ENCODE measurements at regions not wholly inside any gene's neighbourhood (a gene's known extent, or its start where the extent isn't known, plus 50 kb on each side); places are given as distances from the start of the nearest gene placed in this dataset.

DNA sequence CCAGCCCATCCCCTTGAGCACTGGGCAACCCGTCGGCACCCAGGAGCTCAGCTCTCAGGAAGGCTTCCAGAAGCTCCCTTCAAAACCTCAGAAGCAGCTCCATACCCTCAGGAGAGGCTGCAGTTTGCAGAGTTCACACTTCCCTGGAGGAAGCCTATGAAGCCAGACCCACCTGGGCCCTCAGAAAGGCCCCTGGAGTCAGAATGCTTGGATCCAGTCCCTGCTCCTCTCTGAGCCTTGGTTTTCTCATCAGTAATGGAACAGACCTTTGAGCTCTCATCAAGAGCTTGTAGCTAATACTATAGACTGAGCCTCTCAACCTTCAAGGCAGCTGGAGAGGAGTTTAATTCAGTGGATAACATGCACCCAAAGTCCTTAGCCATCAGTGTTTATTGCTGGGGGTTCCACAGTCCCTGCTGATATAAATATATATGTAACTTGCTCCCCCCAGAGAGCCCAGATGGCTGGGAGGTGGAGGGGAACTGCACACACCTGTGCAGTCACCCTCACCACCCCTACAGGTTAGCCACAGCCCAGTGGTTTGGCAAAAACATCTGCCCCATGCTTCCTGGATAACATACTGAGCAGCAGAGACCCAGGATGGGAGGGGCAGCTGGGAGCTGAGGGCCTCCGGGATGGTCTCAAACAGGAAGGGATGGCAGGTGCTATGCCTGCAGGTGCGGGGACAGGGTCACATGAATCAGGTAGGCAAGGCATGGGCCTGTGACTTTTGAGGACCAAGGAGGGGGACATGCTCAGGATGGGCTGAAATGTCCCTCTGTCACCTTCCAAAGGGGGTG lies 120.1 kb downstream of the SNX5 start (continued):
- TF ChIP-seq ZUFSP (CRISPR knock-in tag; IDR thresholded peaks at IDR 0.05; ENCODE audit: borderline replicate concordance): no peak
- TF ChIP-seq, protein P1, sequence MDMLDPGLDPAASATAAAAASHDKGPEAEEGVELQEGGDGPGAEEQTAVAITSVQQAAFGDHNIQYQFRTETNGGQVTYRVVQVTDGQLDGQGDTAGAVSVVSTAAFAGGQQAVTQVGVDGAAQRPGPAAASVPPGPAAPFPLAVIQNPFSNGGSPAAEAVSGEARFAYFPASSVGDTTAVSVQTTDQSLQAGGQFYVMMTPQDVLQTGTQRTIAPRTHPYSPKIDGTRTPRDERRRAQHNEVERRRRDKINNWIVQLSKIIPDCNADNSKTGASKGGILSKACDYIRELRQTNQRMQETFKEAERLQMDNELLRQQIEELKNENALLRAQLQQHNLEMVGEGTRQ (IDR thresholded peaks at IDR 0.05; ENCODE audit: low read depth, low read length): no peak
- TF ChIP-seq, protein P1 (CRISPR knock-in tag; IDR thresholded peaks at IDR 0.05; ENCODE audit: borderline replicate concordance): no peak
- TF ChIP-seq, protein P2, sequence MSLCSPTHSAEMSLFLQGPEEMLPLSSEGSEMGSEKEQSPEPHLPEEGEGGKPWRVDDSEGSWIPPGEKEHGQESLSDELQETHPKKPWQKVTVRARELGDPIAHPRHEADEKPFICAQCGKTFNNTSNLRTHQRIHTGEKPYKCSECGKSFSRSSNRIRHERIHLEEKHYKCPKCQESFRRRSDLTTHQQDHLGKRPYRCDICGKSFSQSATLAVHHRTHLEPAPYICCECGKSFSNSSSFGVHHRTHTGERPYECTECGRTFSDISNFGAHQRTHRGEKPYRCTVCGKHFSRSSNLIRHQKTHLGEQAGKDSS (CRISPR knock-in tag; IDR thresholded peaks at IDR 0.05; ENCODE audit: borderline replicate concordance, low read depth): no peak
- TF ChIP-seq ZBTB44 (CRISPR knock-in tag; IDR thresholded peaks at IDR 0.05): no peak
- no peak for TF ChIP-seq BCLAF1 (IDR thresholded peaks at IDR 0.05)
- TF ChIP-seq BRF2 (CRISPR knock-in tag; IDR thresholded peaks at IDR 0.05): no peak
- no peak for TF ChIP-seq LCORL (IDR thresholded peaks at IDR 0.05)
- TF ChIP-seq LCORL (CRISPR knock-in tag; IDR thresholded peaks at IDR 0.05): no peak
- no peak for TF ChIP-seq ZNF780A (CRISPR knock-in tag; IDR thresholded peaks at IDR 0.05)
- TF ChIP-seq ZNF83 (CRISPR knock-in tag; IDR thresholded peaks at IDR 0.05; ENCODE audit: borderline replicate concordance): 0 out of 2 replicates have a peak, but pooled peaks have one; percentile 19
- TF ChIP-seq, protein P3, sequence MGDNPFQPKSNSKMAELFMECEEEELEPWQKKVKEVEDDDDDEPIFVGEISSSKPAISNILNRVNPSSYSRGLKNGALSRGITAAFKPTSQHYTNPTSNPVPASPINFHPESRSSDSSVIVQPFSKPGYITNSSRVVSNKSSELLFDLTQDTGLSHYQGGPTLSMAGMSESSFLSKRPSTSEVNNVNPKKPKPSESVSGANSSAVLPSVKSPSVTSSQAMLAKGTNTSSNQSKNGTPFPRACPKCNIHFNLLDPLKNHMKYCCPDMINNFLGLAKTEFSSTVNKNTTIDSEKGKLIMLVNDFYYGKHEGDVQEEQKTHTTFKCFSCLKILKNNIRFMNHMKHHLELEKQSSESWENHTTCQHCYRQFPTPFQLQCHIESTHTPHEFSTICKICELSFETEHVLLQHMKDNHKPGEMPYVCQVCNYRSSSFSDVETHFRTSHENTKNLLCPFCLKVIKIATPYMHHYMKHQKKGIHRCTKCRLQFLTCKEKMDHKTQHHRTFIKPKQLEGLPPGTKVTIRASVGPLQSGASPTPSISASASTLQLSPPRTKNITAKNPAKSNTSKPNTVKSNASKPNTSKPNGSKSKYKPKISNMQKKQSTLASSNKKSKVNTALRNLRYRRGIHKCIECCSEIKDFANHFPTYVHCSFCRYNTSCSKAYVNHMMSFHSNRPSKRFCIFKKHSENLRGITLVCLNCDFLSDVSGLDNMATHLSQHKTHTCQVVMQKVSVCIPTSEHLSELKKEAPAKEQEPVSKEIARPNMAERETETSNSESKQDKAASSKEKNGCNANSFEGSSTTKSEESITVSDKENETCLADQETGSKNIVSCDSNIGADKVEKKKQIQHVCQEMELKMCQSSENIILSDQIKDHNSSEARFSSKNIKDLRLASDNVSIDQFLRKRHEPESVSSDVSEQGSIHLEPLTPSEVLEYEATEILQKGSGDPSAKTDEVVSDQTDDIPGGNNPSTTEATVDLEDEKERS (CRISPR knock-in tag; IDR thresholded peaks at IDR 0.05): 0 out of 2 replicates have a peak, but pooled peaks have one; percentile 9
- TF ChIP-seq HNRNPK (IDR thresholded peaks at IDR 0.05; ENCODE audit: low read depth, low read length, poor library complexity, severe bottlenecking): no peak

All from HepG2 (cell line).